Testis (tissue), 2 donors: ENCODE measurements at regions not wholly inside any gene's neighbourhood (a gene's known extent, or its start where the extent isn't known, plus 50 kb on each side); places are given as distances from the start of the nearest gene placed in this dataset.

Experiments
- CTCF ChIP-seq, 3 experiments: fragments of 450-650 bp in 2 of 3; fragments of 200-600 bp in 1 of 3; sonication (generic) in 1 of 3; IDR thresholded peaks; one replicate each; pipeline ENCODE4 v1.5.1; 2016 to 2019; ENCODE audit warnings: antibody characterized with exemption in 3 of 3, mild to moderate bottlenecking in 2 of 3, moderate library complexity in 1 of 3
- POLR2A ChIP-seq: fragments of 450-650 bp; IDR thresholded peaks from one replicate; pipeline ENCODE4 v1.6.1; 2017; ENCODE audit warnings: antibody characterized with exemption, mild to moderate bottlenecking, moderate library complexity

GRCh38 chr9:7370988-7371387 lies 428.6 kb downstream of the DMAC1 start:
- TF ChIP-seq CTCF (IDR thresholded peaks at IDR 0.05) (no peak), POLR2A (no peak)
